Breast epithelium (tissue), 4 donors: ENCODE measurements at regions not wholly inside any gene's neighbourhood (a gene's known extent, or its start where the extent isn't known, plus 50 kb on each side); places are given as distances from the start of the nearest gene placed in this dataset.

Source experiments
- DNase-seq, 2 donors: peaks; one replicate each; pipeline ENCODE4 v3.0.0-alpha.2; 2019; ENCODE audit warnings: low spot score in 2 of 2
- H3K27ac ChIP-seq, 2 donors: fragments of 200-600 bp; sonication (generic) in 1 of 2; one replicate each; pipeline ENCODE4 v1.5.1; 2016 to 2019; ENCODE audit warnings: mild to moderate bottlenecking in 1 of 2
- H3K27me3 ChIP-seq, 2 donors: fragments of 200-600 bp; sonication (generic) in 1 of 2; one replicate each; pipeline versions ENCODE4 v1.5.1 to v1.6.0; 2017 to 2019; ENCODE audit warnings: control low read depth in 1 of 2, mild to moderate bottlenecking in 1 of 2
- H3K36me3 ChIP-seq: fragments of 200-600 bp; one replicate; pipeline ENCODE4 v1.5.1; 2019
- H3K4me1 ChIP-seq, 2 donors: fragments of 200-600 bp; sonication (generic); one replicate each; pipeline ENCODE4 v1.5.1; 2016 to 2019; ENCODE audit warnings: control low read depth in 1 of 2
- H3K4me3 ChIP-seq, 3 donors: fragments of 200-600 bp; sonication (generic); 1 replicate in 2 of 3; 2 replicates in 1 of 3; pipeline ENCODE4 v1.5.1; 2016 to 2019; ENCODE audit warnings: mild to moderate bottlenecking in 3 of 3, moderate library complexity in 2 of 3
- H3K9me3 ChIP-seq, 2 donors: fragments of 200-600 bp; sonication (generic) in 1 of 2; one replicate each; pipeline ENCODE4 v1.5.1; 2016 to 2019; ENCODE audit warnings: control low read depth in 1 of 2
- POLR2A ChIP-seq: fragments of 450-650 bp; IDR thresholded peaks from one replicate; pipeline ENCODE4 v1.6.1; 2016; ENCODE audit warnings: antibody characterized with exemption, mild to moderate bottlenecking, moderate library complexity
- POLR2AphosphoS5 ChIP-seq, 3 donors: sonication (generic); formaldehyde crosslinking; IDR thresholded peaks; one replicate each; pipeline ENCODE4 v1.6.1; 2017; ENCODE audit warnings: antibody characterized with exemption in 3 of 3
- intact Hi-C: fragments of 100-400 bp; cut with DNase I; formaldehyde crosslinking; loops from one replicate; pipeline ENCODE4 v1.15.1; 2023; ENCODE audit warnings: low total_unique reads
- TF ChIP-seq, protein P1 (sequence below), 3 donors: fragments of 450-650 bp; IDR thresholded peaks; one replicate each; pipeline ENCODE4 v1.5.1; 2016 to 2017; ENCODE audit warnings: antibody characterized with exemption in 3 of 3, mild to moderate bottlenecking in 3 of 3, moderate library complexity in 3 of 3

GRCh38 chr6:51273228-51273961, 454.7 kb downstream of the TFAP2B start:
- DNase-seq, result no peak
- no peaks in the 10 kb centered on the region for H3K27me3 ChIP-seq
- H3K4me3 ChIP-seq, result no peak overlapping the region
- TF ChIP-seq POLR2AphosphoS5 (IDR thresholded peaks at IDR 0.05), result no peak
- TF ChIP-seq POLR2A, result no peak
- TF ChIP-seq, protein P1, sequence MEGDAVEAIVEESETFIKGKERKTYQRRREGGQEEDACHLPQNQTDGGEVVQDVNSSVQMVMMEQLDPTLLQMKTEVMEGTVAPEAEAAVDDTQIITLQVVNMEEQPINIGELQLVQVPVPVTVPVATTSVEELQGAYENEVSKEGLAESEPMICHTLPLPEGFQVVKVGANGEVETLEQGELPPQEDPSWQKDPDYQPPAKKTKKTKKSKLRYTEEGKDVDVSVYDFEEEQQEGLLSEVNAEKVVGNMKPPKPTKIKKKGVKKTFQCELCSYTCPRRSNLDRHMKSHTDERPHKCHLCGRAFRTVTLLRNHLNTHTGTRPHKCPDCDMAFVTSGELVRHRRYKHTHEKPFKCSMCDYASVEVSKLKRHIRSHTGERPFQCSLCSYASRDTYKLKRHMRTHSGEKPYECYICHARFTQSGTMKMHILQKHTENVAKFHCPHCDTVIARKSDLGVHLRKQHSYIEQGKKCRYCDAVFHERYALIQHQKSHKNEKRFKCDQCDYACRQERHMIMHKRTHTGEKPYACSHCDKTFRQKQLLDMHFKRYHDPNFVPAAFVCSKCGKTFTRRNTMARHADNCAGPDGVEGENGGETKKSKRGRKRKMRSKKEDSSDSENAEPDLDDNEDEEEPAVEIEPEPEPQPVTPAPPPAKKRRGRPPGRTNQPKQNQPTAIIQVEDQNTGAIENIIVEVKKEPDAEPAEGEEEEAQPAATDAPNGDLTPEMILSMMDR (IDR thresholded peaks at IDR 0.05), result no peak
- intact Hi-C loops, result no loop called here
- no peaks in the 10 kb centered on the region for H3K4me1 ChIP-seq
- H3K36me3 ChIP-seq, result no peaks in the 10 kb centered on the region
- no peak overlapping the region for H3K27ac ChIP-seq
- H3K9me3 ChIP-seq, result no peaks in the 10 kb centered on the region

DNA sequence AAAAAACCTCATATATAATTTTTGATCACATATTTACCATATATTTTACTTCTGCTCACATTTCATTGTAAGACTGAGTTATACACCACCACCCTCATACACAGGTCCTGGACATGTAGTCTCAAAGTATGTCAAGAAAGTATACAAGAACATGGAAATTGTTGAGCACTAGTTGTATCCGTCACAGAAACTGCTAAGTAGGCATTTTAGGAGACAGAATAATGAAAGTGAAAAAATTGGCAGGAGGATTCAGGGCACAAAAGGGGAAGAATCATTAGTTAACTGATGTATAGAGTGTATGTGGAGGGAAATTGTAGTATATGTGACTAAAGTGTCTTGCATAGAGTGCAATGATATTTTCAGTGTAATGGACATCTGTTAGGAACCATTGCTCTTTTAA, 458.8 kb downstream of the TFAP2B start:
- Histone ChIP-seq H3K27me3 (no peaks in the 10 kb centered on the region), H3K4me1 (no peaks in the 10 kb centered on the region), H3K4me3 (no peak overlapping the region), H3K9me3 (no peaks in the 10 kb centered on the region), H3K27ac (no peak overlapping the region), H3K36me3 (no peaks in the 10 kb centered on the region)
- no peak for DNase-seq
- intact Hi-C loops, result no loop called here
- TF ChIP-seq, protein P1 (IDR thresholded peaks at IDR 0.05), result no peak
- no peak for TF ChIP-seq POLR2AphosphoS5 (IDR thresholded peaks at IDR 0.05)

DNA sequence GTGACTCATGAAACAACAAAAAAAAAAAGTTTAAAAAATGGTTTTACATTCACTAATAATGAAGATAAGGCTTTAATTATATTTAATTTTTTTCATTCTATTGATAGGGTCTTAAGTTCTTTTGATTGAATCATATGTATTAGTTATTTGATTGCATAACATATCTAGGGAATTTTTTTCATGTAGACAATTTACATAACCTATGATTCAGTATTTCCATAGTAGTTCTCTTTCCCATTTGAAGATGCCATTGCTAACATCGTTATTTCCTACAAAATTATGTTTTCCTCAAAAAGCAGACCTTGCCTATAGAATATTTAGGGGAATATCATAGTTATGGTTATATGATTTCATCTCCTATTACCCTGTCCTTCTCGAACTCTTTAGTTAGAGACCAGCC, 463.4 kb downstream of the TFAP2B start:
- Histone ChIP-seq H3K27ac (no peak overlapping the region), H3K36me3 (no peaks in the 10 kb centered on the region), H3K4me3 (no peak overlapping the region), H3K4me1 (no peaks in the 10 kb centered on the region), H3K27me3 (no peaks in the 10 kb centered on the region), H3K9me3 (no peaks in the 10 kb centered on the region)
- DNase-seq, result no peak
- TF ChIP-seq, protein P1 (IDR thresholded peaks at IDR 0.05), result no peak
- TF ChIP-seq POLR2A (no peak), POLR2AphosphoS5 (IDR thresholded peaks at IDR 0.05) (no peak)
- intact Hi-C loops, result no loop called here

DNA sequence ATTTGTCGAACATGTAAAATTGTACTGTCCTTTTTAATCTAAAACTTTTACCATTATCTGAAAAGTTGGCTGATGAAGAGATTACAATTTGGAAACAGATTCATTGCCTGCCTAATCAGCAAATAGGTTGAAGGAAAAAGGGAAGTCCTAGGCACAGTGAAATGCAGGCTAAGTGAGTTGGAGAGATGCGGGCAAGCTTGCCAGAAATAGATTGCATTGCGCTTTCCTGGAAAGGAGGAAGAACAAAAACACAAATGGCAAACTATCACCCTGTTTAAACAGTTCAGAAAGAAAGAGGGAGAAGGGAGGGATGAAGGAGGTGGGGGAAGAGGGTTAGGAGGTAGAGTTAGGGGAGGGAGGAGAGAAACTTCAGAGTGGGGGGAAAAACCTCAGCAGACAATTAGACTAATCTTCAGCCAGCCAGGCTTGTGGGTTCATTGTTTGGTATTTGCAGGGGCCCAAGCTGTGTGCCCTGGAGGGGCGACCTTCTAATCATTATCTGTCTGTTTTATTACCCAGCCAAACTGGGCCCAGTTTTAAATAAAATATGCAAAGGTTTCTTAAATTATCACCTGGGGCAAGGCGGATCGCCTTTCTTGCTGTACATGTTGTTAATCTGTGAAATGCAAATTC, 465.2 kb downstream of the TFAP2B start:
- Histone ChIP-seq H3K4me1 (no peaks in the 10 kb centered on the region), H3K27ac (no peak overlapping the region), H3K36me3 (no peaks in the 10 kb centered on the region), H3K27me3 (no peaks in the 10 kb centered on the region), H3K4me3 (no peak overlapping the region), H3K9me3 (no peaks in the 10 kb centered on the region)
- no peak for DNase-seq
- intact Hi-C loops, result no loop called here
- TF ChIP-seq, protein P1 (IDR thresholded peaks at IDR 0.05), result no peak
- TF ChIP-seq POLR2AphosphoS5 (IDR thresholded peaks at IDR 0.05) (no peak), POLR2A (no peak)

- no peaks in the 10 kb centered on the region for H3K36me3 ChIP-seq
- no peak overlapping the region for H3K27ac ChIP-seq
- TF ChIP-seq POLR2A (no peak), POLR2AphosphoS5 (IDR thresholded peaks at IDR 0.05) (no peak)
- TF ChIP-seq, protein P1 (IDR thresholded peaks at IDR 0.05), result no peak
- no peaks in the 10 kb centered on the region for H3K27me3 ChIP-seq
- H3K9me3 ChIP-seq, result no peaks in the 10 kb centered on the region
- no peak for DNase-seq
- intact Hi-C loops, result no loop called here
- no peaks in the 10 kb centered on the region for H3K4me1 ChIP-seq
- H3K4me3 ChIP-seq, result no peak overlapping the region
These were observed 467.2 kb downstream of the TFAP2B start for GRCh38 chr6:51285876-51286275.
